ENCODE measurements at regions not wholly inside any gene's neighbourhood (a gene's known extent, or its start where the extent isn't known, plus 50 kb on each side); places are given as distances from the start of the nearest gene placed in this dataset.

- DNase-seq = no peak
Measured at GRCh38 chr3:25272090-25272489, 156.0 kb upstream of the RARB start.

- DNase-seq = no peak
Measured at GRCh38 chr3:25273582-25274171, 154.4 kb upstream of the RARB start.

GRCh38 chr3:25277503-25277902, 150.6 kb upstream of the RARB start:
- no peak for DNase-seq

- no peak for DNase-seq
Measured at GRCh38 chr3:25281041-25281731, 146.9 kb upstream of the RARB start.

GRCh38 chr3:25281732-25282126, 146.3 kb upstream of the RARB start:
- DNase-seq = no peak

GRCh38 chr3:25283613-25284012, 144.4 kb upstream of the RARB start:
- no peak for DNase-seq

- DNase-seq = no peak
Measured at GRCh38 chr3:25284249-25284648, 143.8 kb upstream of the RARB start.

GRCh38 chr3:25287291-25287884, 140.7 kb upstream of the RARB start:
- no peak for DNase-seq

- DNase-seq = no peak
Measured at GRCh38 chr3:25288413-25288812, 139.7 kb upstream of the RARB start.

- DNase-seq = no peak
Measured at GRCh38 chr3:25289156-25289555, 138.9 kb upstream of the RARB start.

GRCh38 chr3:25289663-25290062, 138.4 kb upstream of the RARB start:
- DNase-seq = no peak

GRCh38 chr3:25291481-25291905, 136.6 kb upstream of the RARB start:
- DNase-seq = no peak

GRCh38 chr3:25292036-25292435, 136.0 kb upstream of the RARB start:
- no peak for DNase-seq

GRCh38 chr3:25292595-25292994, 135.5 kb upstream of the RARB start:
- no peak for DNase-seq

GRCh38 chr3:25293736-25294135, 134.3 kb upstream of the RARB start:
- no peak for DNase-seq

GRCh38 chr3:25294169-25294805, 133.8 kb upstream of the RARB start:
- no peak for DNase-seq

- DNase-seq = no peak
Measured at GRCh38 chr3:25297667-25298585, 130.1 kb upstream of the RARB start.

- DNase-seq = no peak
Measured at GRCh38 chr3:25300141-25300540, 127.9 kb upstream of the RARB start.

- DNase-seq = no peak
Measured at GRCh38 chr3:25304916-25305315, 123.1 kb upstream of the RARB start.

- DNase-seq = no peak
Measured at GRCh38 chr3:25306066-25306465, 122.0 kb upstream of the RARB start.

GRCh38 chr3:25306705-25307104, 121.4 kb upstream of the RARB start:
- DNase-seq = no peak

GRCh38 chr3:25313286-25313685, 114.8 kb upstream of the RARB start:
- no peak for DNase-seq
